SK-N-SH (cell line): ENCODE measurements at regions not wholly inside any gene's neighbourhood (a gene's known extent, or its start where the extent isn't known, plus 50 kb on each side); places are given as distances from the start of the nearest gene placed in this dataset.

Experiments
- CTCF ChIA-PET: fragments of 300-600, 350-600 bp; formaldehyde crosslinking; extraction: SDS; loops from one replicate; lab custom pipeline; 2021; lab: Yijun Ruan, JAX
- POLR2A ChIA-PET: fragments of 350-600 bp; sonication (Branson Sonifier 250); formaldehyde crosslinking; extraction: SDS; loops from one replicate; lab custom pipeline; 2020; ENCODE audit warnings: antibody characterized with exemption, inconsistent platforms; lab: Yijun Ruan, JAX
- DNase-seq: peaks from one replicate; pipeline ENCODE4 v3.0.0; 2012
- H2AFZ ChIP-seq: fragments of 200-600 bp; sonication (generic); 2 replicates; pipeline ENCODE4 v1.8.1; 2016; ENCODE audit warnings: antibody characterized with exemption, mild to moderate bottlenecking, low read depth
- H3F3A ChIP-seq: fragments of 200-600 bp; sonication (generic); replicated peaks from 2 replicates; pipeline ENCODE3; 2016; ENCODE audit warnings: antibody characterized with exemption, mild to moderate bottlenecking; ENCODE audit not compliant: insufficient read depth
- H3K27ac ChIP-seq, 2 experiments: fragments of 200-500 bp in 1 of 2; fragments of 200-600 bp in 1 of 2; sonication (Bioruptor generic) in 1 of 2; sonication (generic), shearing (Covaris generic) in 1 of 2; 2 replicates each; pipeline versions ENCODE4 v1.5.1 to v1.6.1; 2014 to 2016; ENCODE audit warnings: low read depth in 2 of 2, inconsistent platforms in 1 of 2, low read length in 1 of 2, mild to moderate bottlenecking in 1 of 2, mixed read lengths in 1 of 2
- H3K27me3 ChIP-seq: fragments of 200-600 bp; sonication (generic), shearing (Covaris generic); 2 replicates; pipeline ENCODE4 v1.6.1; 2016; ENCODE audit warnings: mixed run types; ENCODE audit not compliant: insufficient read depth
- H3K36me3 ChIP-seq, 2 experiments: fragments of 200-500 bp in 1 of 2; fragments of 200-600 bp in 1 of 2; sonication (Bioruptor generic) in 1 of 2; sonication (generic) in 1 of 2; replicated peaks in 1 of 2; 2 replicates each; pipeline versions ENCODE3 to v1.5.1; 2014 to 2016; ENCODE audit warnings: low read length in 1 of 2, mild to moderate bottlenecking in 1 of 2; ENCODE audit not compliant: insufficient read depth in 2 of 2, control insufficient read depth in 1 of 2
- H3K4me1 ChIP-seq, 2 experiments: fragments of 200-500 bp in 1 of 2; fragments of 200-600 bp in 1 of 2; sonication (Bioruptor generic) in 1 of 2; sonication (generic), shearing (Covaris generic) in 1 of 2; 2 replicates each; pipeline versions ENCODE4 v1.5.1 to v1.6.1; 2014 to 2016; ENCODE audit warnings: low read depth in 1 of 2, low read length in 1 of 2, mixed run types in 1 of 2; ENCODE audit not compliant: insufficient read depth in 2 of 2, control insufficient read depth in 1 of 2
- H3K4me2 ChIP-seq: fragments of 200-600 bp; sonication (generic), shearing (Covaris generic); 2 replicates; pipeline ENCODE4 v1.6.1; 2017; ENCODE audit warnings: mixed run types
- H3K4me3 ChIP-seq, 2 experiments: fragments of 200-500 bp in 1 of 2; fragments of 200-600 bp in 1 of 2; sonication (Bioruptor generic) in 1 of 2; sonication (generic), shearing (Covaris generic) in 1 of 2; 2 replicates each; pipeline versions ENCODE4 v1.5.1 to v1.8.1; 2014 to 2016; ENCODE audit warnings: low read depth in 2 of 2, inconsistent platforms in 1 of 2, low read length in 1 of 2, mild to moderate bottlenecking in 1 of 2, mixed read lengths in 1 of 2, moderate library complexity in 1 of 2
- H3K79me2 ChIP-seq: fragments of 200-600 bp; sonication (generic); 2 replicates; pipeline ENCODE4 v1.8.1; 2017; ENCODE audit warnings: mild to moderate bottlenecking; ENCODE audit not compliant: insufficient read depth
- H3K9ac ChIP-seq: fragments of 200-600 bp; sonication (generic); 2 replicates; pipeline ENCODE4 v1.6.1; 2017; ENCODE audit warnings: mixed run types
- H3K9me2 ChIP-seq: fragments of 200-600 bp; sonication (generic); 2 replicates; pipeline ENCODE4 v1.6.1; 2017; ENCODE audit warnings: mixed run types
- H3K9me3 ChIP-seq: fragments of 200-600 bp; sonication (generic); 2 replicates; pipeline ENCODE4 v1.6.1; 2017; ENCODE audit warnings: mixed run types, mild to moderate bottlenecking, moderate library complexity
- H4K20me1 ChIP-seq: fragments of 200-600 bp; sonication (generic); 2 replicates; pipeline ENCODE4 v1.6.1; 2017; ENCODE audit warnings: mild to moderate bottlenecking, mixed run types; ENCODE audit not compliant: insufficient read depth
- CHD2 ChIP-seq: fragments of 150-350 bp; IDR thresholded peaks from 2 replicates; pipeline ENCODE4 v1.6.1; 2018; ENCODE audit warnings: low read length; ENCODE audit not compliant: partially characterized antibody
- CTCF ChIP-seq: fragments of 200-600 bp; sonication (generic); IDR thresholded peaks from 2 replicates; pipeline ENCODE4 v1.6.1; 2017; ENCODE audit warnings: antibody characterized with exemption, mild to moderate bottlenecking, moderate library complexity
- ELF1 ChIP-seq: IDR thresholded peaks from 2 replicates; pipeline ENCODE4 v1.4.0; 2012
- EP300 ChIP-seq, 2 experiments: IDR thresholded peaks; 2 replicates each; pipeline versions ENCODE4 v1.4.0 to v1.6.1; 2012; ENCODE audit warnings: borderline replicate concordance in 1 of 2, low read depth in 1 of 2, low read length in 1 of 2
- FOXJ3 ChIP-seq: sonication (generic); formaldehyde crosslinking; IDR thresholded peaks from 2 replicates; pipeline ENCODE4 v1.5.1; 2020; ENCODE audit warnings: mild to moderate bottlenecking, missing genetic modification reagents
- GATA2 ChIP-seq: sonication (generic); formaldehyde crosslinking; IDR thresholded peaks from 2 replicates; pipeline ENCODE4 v1.5.0; 2020; ENCODE audit warnings: mild to moderate bottlenecking, missing genetic modification reagents
- IRF3 ChIP-seq: fragments of 150-350 bp; IDR thresholded peaks from 2 replicates; pipeline ENCODE4 v1.6.1; 2016; ENCODE audit warnings: mild to moderate bottlenecking, low read depth, low read length
- NFIC ChIP-seq: IDR thresholded peaks from 2 replicates; pipeline ENCODE4 v1.4.0; 2012; ENCODE audit warnings: borderline replicate concordance
- POLR2AphosphoS5 ChIP-seq: IDR thresholded peaks from 2 replicates; pipeline ENCODE4 v1.6.1; 2012; ENCODE audit warnings: low read depth, low read length
- RAD21 ChIP-seq: IDR thresholded peaks from 2 replicates; pipeline ENCODE4 v1.6.1; 2012; ENCODE audit warnings: mild to moderate bottlenecking, low read length
- REST ChIP-seq: IDR thresholded peaks from 2 replicates; pipeline ENCODE4 v1.6.1; 2012; ENCODE audit warnings: mild to moderate bottlenecking, low read depth, low read length, moderate library complexity
- RFX5 ChIP-seq: IDR thresholded peaks from 2 replicates; pipeline ENCODE4 v1.6.1; 2012; ENCODE audit warnings: mild to moderate bottlenecking, improper control_type of control experiment, low read length
- TAF1 ChIP-seq: IDR thresholded peaks from 2 replicates; pipeline ENCODE4 v1.6.1; 2012; ENCODE audit warnings: low read depth, mild to moderate bottlenecking, low read length, moderate library complexity, borderline replicate concordance
- whole genome bisulfite sequencing: methylation state at CpG from one replicate; pipeline ENCODE4 v1.1.6; 2017; ENCODE audit warnings: low lambda C conversion rate; 5-methylcytosine and 5-hydroxymethylcytosine counted together
- TF ChIP-seq, protein P1 (sequence below): IDR thresholded peaks from 2 replicates; pipeline ENCODE4; 2012
- TF ChIP-seq, protein P2 (sequence below): IDR thresholded peaks from 2 replicates; pipeline ENCODE4 v1.4.0; 2012; ENCODE audit warnings: low read depth, borderline replicate concordance
- TF ChIP-seq, protein P3 (sequence below): IDR thresholded peaks from 2 replicates; pipeline ENCODE4 v1.4.0; 2012; ENCODE audit warnings: low read depth, borderline replicate concordance

DNA sequence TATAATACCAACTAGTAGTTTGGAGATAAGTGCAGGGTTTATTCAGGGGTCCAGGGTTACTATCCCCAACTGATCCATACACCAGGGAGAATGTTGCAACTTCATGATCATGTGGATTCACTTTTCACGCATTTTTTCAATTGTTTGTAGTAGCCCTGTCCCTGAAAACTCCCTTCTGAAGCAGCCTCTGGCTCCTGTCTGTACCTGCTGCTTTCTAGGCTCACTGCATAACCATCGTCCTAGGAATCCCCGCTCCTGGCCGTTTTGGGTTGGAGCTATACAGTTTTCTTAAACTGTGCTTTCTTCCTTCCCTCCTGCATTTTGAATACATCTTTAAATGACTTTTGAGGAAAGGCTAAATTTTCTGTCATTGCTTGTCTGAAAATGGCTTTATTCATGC, 154.1 kb downstream of the SDHAF3 start:
- Histone ChIP-seq H3K36me3 (no peaks in the 10 kb centered on the region), H3K9me2 (no peaks in the 10 kb centered on the region), H3K79me2 (no peaks in the 10 kb centered on the region), H2AFZ (no peak overlapping the region), H3K9ac (no peak overlapping the region), H3K27ac (no peak overlapping the region), H3F3A (no peaks in the 10 kb centered on the region), H3K4me2 (no peak overlapping the region), H3K4me3 (peak overlapping the region in 1 of 2 experiments; percentile 8; a peak in 1 of 4 replicates), H3K4me1 (no peaks in the 10 kb centered on the region), H3K9me3 (no peaks in the 10 kb centered on the region), H3K27me3 (peaks cover 18% of the 10 kb centered on the region; the same call in 1 of the 2 replicates), H4K20me1 (no peaks in the 10 kb centered on the region)
- ChIA-PET CTCF (no interaction called here), POLR2A (no interaction called here)
- WGBS, result 0% methylated on average over 4 of the region's 4 CpGs
- TF ChIP-seq CTCF (no peak), IRF3 (no peak), RFX5 (no peak), NFIC (no peak)
- no peak for DNase-seq

DNA sequence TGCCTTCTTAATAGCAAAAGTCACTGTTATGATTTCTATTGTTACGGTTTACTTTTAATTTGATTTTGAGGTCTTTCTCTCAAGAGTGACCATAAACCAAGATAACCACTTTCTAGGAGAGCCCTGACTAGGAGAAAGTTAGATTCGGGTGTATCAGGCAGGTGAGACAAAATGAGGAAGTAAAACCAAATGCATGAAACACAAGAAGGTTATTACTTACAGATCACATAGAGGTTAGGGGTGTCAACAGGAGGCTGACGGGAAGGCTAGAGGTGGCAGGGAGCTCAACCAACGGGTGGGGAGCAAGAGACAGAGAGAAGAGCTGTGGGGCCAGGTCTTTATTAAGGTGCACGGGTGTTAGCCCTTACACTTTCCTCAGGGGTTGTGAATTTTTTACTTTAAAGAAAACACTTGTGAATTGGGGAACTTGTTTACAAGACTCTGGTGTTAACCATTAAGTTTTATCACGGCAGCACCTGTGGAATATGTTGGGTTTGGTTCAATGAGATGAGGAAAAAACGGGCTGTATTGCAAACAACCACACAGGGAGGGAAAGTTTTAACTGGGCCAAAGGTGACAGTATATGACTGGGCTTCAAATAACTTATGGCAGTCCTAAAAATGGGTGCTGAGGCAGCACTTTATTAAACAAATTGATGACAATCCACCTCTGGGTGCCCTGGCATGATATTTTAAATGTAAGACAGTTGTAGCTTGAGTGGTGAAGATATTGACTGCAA, 154.9 kb downstream of the SDHAF3 start:
- H2AFZ ChIP-seq, result no peak overlapping the region
- H3K9me3 ChIP-seq, result no peaks in the 10 kb centered on the region
- CTCF ChIA-PET, result no interaction called here
- H3K9me2 ChIP-seq, result no peaks in the 10 kb centered on the region
- no peaks in the 10 kb centered on the region for H3K4me1 ChIP-seq
- H4K20me1 ChIP-seq, result no peaks in the 10 kb centered on the region
- H3K9ac ChIP-seq, result no peak overlapping the region
- DNase-seq, result no peak
- POLR2A ChIA-PET, result no interaction called here
- H3K79me2 ChIP-seq, result no peaks in the 10 kb centered on the region
- peaks cover 20% of the 10 kb centered on the region; the same call in 1 of the 2 replicates for H3K27me3 ChIP-seq
- H3K27ac ChIP-seq, result no peak overlapping the region
- no peak overlapping the region for H3K4me2 ChIP-seq
- WGBS, result 2% methylated on average over 7 of the region's 7 CpGs
- H3F3A ChIP-seq, result no peaks in the 10 kb centered on the region
- H3K36me3 ChIP-seq, result no peaks in the 10 kb centered on the region
- no peak overlapping the region for H3K4me3 ChIP-seq
- TF ChIP-seq FOXJ3 (CRISPR knock-in tag) (no peak), ELF1 (no peak), RFX5 (no peak), GATA2 (CRISPR knock-in tag) (no peak), REST (no peak), RAD21 (no peak), CHD2 (no peak), TAF1 (no peak), EP300 (IDR thresholded peaks at IDR 0.05; ENCODE audit: borderline replicate concordance in 1 of 2, low read depth in 1 of 2, low read length in 1 of 2) (no peak), POLR2AphosphoS5 (no peak)
- TF ChIP-seq, protein P1, sequence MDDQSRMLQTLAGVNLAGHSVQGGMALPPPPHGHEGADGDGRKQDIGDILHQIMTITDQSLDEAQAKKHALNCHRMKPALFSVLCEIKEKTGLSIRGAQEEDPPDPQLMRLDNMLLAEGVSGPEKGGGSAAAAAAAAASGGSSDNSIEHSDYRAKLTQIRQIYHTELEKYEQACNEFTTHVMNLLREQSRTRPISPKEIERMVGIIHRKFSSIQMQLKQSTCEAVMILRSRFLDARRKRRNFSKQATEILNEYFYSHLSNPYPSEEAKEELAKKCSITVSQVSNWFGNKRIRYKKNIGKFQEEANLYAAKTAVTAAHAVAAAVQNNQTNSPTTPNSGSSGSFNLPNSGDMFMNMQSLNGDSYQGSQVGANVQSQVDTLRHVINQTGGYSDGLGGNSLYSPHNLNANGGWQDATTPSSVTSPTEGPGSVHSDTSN, result no peak
- TF ChIP-seq, protein P2, sequence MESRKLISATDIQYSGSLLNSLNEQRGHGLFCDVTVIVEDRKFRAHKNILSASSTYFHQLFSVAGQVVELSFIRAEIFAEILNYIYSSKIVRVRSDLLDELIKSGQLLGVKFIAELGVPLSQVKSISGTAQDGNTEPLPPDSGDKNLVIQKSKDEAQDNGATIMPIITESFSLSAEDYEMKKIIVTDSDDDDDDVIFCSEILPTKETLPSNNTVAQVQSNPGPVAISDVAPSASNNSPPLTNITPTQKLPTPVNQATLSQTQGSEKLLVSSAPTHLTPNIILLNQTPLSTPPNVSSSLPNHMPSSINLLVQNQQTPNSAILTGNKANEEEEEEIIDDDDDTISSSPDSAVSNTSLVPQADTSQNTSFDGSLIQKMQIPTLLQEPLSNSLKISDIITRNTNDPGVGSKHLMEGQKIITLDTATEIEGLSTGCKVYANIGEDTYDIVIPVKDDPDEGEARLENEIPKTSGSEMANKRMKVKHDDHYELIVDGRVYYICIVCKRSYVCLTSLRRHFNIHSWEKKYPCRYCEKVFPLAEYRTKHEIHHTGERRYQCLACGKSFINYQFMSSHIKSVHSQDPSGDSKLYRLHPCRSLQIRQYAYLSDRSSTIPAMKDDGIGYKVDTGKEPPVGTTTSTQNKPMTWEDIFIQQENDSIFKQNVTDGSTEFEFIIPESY, result no peak
- TF ChIP-seq, protein P3, sequence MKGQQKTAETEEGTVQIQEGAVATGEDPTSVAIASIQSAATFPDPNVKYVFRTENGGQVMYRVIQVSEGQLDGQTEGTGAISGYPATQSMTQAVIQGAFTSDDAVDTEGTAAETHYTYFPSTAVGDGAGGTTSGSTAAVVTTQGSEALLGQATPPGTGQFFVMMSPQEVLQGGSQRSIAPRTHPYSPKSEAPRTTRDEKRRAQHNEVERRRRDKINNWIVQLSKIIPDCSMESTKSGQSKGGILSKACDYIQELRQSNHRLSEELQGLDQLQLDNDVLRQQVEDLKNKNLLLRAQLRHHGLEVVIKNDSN, result no peak
